ENCODE measurements at regions not wholly inside any gene's neighbourhood (a gene's known extent, or its start where the extent isn't known, plus 50 kb on each side); places are given as distances from the start of the nearest gene placed in this dataset.

DNA sequence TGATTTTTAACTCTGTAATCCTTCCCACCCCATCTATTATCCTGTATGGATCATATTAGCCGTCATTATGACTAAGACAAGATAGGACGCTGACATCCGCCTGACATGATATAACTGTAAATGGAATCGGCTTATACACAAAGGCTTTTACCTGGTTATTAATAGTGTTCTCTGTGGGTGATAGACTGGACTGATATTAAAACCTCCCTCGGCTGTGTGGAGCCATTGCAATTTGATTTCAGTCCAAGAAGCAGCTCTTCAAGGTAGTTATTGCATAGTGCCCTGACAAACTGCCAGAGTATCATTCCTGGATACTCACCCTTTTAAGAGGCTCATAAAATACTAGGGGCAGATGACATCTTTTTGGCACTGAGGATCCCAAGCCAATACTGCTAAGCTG is 226.1 kb upstream of the HNRNPA3 start:
- Histone ChIP-seq H3K27ac (ENCODE audit: extremely low read length, insufficient read depth, low read length) (no peak overlapping the region), H3K27me3 (ENCODE audit: control insufficient read depth in 1 of 2, insufficient read depth in 2 of 2, low read length in 2 of 2) (peaks cover 0 to 28% of the 10 kb centered on the region in 2 experiments; a peak in 2 of 5 replicates), H2AFZ (ENCODE audit: low read length) (no peak overlapping the region), H3K4me1 (ENCODE audit: insufficient read depth, low read length) (no peaks in the 10 kb centered on the region), H3K36me3 (replicated peaks in 1 of 2; ENCODE audit: control insufficient read depth in 1 of 2, insufficient read depth in 2 of 2, low read length in 2 of 2) (no peaks in the 10 kb centered on the region), H3K4me3 (replicated peaks in 1 of 3; ENCODE audit: insufficient read depth in 1 of 3, low read depth in 2 of 3, low read length in 3 of 3) (no peak overlapping the region), H3K79me2 (ENCODE audit: insufficient read depth, low read length) (no peaks in the 10 kb centered on the region), H3K9ac (ENCODE audit: insufficient read depth, low read depth, low read length) (no peak overlapping the region), H4K20me1 (ENCODE audit: insufficient read depth, low read length) (no peaks in the 10 kb centered on the region), H3K4me2 (ENCODE audit: low read depth, low read length) (no peak overlapping the region), H3K9me3 (ENCODE audit: low read length) (no peaks in the 10 kb centered on the region)
- 23% methylated on average over 5 of the region's 5 CpGs for WGBS (ENCODE audit: low lambda C conversion rate)
- TF ChIP-seq KLF16 (CRISPR knock-in tag; IDR thresholded peaks at IDR 0.05) (no peak), EP300 (IDR thresholded peaks at IDR 0.05; ENCODE audit: low read depth in 2 of 2, low read length in 2 of 2) (no peak), EP300 (CRISPR knock-in tag; IDR thresholded peaks at IDR 0.05; ENCODE audit: borderline replicate concordance) (no peak), ZNF256 (CRISPR knock-in tag; conservative IDR thresholded peaks at IDR 0.05) (no peak), ZKSCAN1 (IDR thresholded peaks at IDR 0.05; ENCODE audit: low read length) (no peak), TBX2 (CRISPR knock-in tag; IDR thresholded peaks at IDR 0.05; ENCODE audit: borderline replicate concordance) (no peak), ZNF446 (CRISPR knock-in tag; IDR thresholded peaks at IDR 0.05) (no peak), ZNF20 (CRISPR knock-in tag; IDR thresholded peaks at IDR 0.05) (no peak), SUZ12 (IDR thresholded peaks at IDR 0.05; ENCODE audit: low read depth, low read length) (no peak)
- TF ChIP-seq, protein P1, sequence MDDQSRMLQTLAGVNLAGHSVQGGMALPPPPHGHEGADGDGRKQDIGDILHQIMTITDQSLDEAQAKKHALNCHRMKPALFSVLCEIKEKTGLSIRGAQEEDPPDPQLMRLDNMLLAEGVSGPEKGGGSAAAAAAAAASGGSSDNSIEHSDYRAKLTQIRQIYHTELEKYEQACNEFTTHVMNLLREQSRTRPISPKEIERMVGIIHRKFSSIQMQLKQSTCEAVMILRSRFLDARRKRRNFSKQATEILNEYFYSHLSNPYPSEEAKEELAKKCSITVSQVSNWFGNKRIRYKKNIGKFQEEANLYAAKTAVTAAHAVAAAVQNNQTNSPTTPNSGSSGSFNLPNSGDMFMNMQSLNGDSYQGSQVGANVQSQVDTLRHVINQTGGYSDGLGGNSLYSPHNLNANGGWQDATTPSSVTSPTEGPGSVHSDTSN (CRISPR knock-in tag; IDR thresholded peaks at IDR 0.05; ENCODE audit: borderline replicate concordance), result no peak
- TF ChIP-seq, protein P2, sequence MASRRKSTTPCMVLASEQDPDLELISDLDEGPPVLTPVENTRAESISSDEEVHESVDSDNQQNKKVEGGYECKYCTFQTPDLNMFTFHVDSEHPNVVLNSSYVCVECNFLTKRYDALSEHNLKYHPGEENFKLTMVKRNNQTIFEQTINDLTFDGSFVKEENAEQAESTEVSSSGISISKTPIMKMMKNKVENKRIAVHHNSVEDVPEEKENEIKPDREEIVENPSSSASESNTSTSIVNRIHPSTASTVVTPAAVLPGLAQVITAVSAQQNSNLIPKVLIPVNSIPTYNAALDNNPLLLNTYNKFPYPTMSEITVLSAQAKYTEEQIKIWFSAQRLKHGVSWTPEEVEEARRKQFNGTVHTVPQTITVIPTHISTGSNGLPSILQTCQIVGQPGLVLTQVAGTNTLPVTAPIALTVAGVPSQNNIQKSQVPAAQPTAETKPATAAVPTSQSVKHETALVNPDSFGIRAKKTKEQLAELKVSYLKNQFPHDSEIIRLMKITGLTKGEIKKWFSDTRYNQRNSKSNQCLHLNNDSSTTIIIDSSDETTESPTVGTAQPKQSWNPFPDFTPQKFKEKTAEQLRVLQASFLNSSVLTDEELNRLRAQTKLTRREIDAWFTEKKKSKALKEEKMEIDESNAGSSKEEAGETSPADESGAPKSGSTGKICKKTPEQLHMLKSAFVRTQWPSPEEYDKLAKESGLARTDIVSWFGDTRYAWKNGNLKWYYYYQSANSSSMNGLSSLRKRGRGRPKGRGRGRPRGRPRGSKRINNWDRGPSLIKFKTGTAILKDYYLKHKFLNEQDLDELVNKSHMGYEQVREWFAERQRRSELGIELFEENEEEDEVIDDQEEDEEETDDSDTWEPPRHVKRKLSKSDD (CRISPR knock-in tag; IDR thresholded peaks at IDR 0.05; ENCODE audit: low read depth), result no peak
- in situ Hi-C loops (cut with HindIII; ENCODE audit: extremely low pct_ligation_motif_present, low pct_unique_long_range_greater_than_20kb), result no loop called here
- ChIA-PET POLR2A (no interaction called here), CTCF (ENCODE audit: low intra/inter-chr PET ratio, low total read pairs) (no interaction called here)
- no peak for ATAC-seq
- BruUV-seq (replicated peaks), result no TSS peak
- FAIRE-seq, result no peak
- intact Hi-C loops (cut with micrococcal nuclease; ENCODE audit: unreplicated experiment), result no loop called here
- no peak for DNase-seq (ENCODE audit: low spot score)

All from HepG2 (cell line).